ENCODE measurements at regions not wholly inside any gene's neighbourhood (a gene's known extent, or its start where the extent isn't known, plus 50 kb on each side); places are given as distances from the start of the nearest gene placed in this dataset.

DNA sequence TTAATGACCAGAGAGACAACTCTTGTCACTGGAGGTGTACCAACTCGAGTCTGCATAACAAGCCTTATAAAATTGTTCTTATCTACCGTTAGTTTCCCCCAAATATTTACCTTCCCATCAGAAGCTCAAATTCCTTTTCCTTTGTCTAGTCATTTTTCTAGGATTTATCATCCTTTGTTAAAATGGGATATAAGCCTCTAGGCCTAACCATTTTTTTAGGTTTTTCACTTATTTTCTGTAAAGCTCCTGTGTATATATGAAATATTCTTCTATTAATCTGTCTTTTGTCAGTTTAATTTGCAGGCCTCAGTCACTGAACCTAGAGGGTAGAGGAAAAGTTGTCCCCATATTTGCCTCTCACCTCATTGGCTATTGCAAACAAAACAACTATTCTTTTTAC lies 99.6 kb upstream of the TNFAIP3 start:
- Histone ChIP-seq H3K27me3 (ENCODE audit: control insufficient read depth in 4 of 4, insufficient read depth in 4 of 4, low read length in 3 of 4) (no peaks in the 10 kb centered on the region), H3K27ac (ENCODE audit: low read depth in 1 of 2, low read length in 2 of 2) (no peak overlapping the region), H3K4me1 (ENCODE audit: control insufficient read depth in 4 of 4, insufficient read depth in 4 of 4, low read length in 3 of 4) (no peaks in the 10 kb centered on the region), H3K9me3 (ENCODE audit: control insufficient read depth in 4 of 4, low read length in 3 of 4) (no peaks in the 10 kb centered on the region), H3K4me3 (ENCODE audit: low read depth in 1 of 3, low read length in 3 of 3) (no peak overlapping the region), H3K36me3 (ENCODE audit: control insufficient read depth in 4 of 4, insufficient read depth in 3 of 4, low read depth in 1 of 4, low read length in 3 of 4) (no peaks in the 10 kb centered on the region), H3K9ac (ENCODE audit: low read depth in 1 of 2, low read length in 2 of 2) (no peak overlapping the region)
- TF ChIP-seq REST (IDR thresholded peaks at IDR 0.05) (no peak), FOXA2 (IDR thresholded peaks at IDR 0.05) (no peak), GABPA (IDR thresholded peaks at IDR 0.05 in 1 of 2, conservative IDR thresholded peaks at IDR 0.05 in 1 of 2) (no peak)
- TF ChIP-seq, protein P1, sequence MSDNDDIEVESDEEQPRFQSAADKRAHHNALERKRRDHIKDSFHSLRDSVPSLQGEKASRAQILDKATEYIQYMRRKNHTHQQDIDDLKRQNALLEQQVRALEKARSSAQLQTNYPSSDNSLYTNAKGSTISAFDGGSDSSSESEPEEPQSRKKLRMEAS (IDR thresholded peaks at IDR 0.05): no peak
- 68% methylated on average over 2 of the region's 2 CpGs for WGBS
- no peak for DNase-seq (ENCODE audit: low spot score)

- H3K9ac ChIP-seq (ENCODE audit: low read depth in 1 of 2, low read length in 2 of 2): no peak overlapping the region
- no peak overlapping the region for H3K4me3 ChIP-seq (ENCODE audit: low read depth in 1 of 3, low read length in 3 of 3)
- WGBS: 73% methylated on average over 5 of the region's 5 CpGs
- H3K36me3 ChIP-seq (ENCODE audit: control insufficient read depth in 4 of 4, insufficient read depth in 3 of 4, low read depth in 1 of 4, low read length in 3 of 4): no peaks in the 10 kb centered on the region
- no peak overlapping the region for H3K27ac ChIP-seq (ENCODE audit: low read depth in 1 of 2, low read length in 2 of 2)
- TF ChIP-seq HNF4A (conservative IDR thresholded peaks at IDR 0.05) (no peak), RXRA (IDR thresholded peaks at IDR 0.05) (no peak), YY1 (IDR thresholded peaks at IDR 0.05) (no peak), REST (IDR thresholded peaks at IDR 0.05) (no peak), HNF4G (IDR thresholded peaks at IDR 0.05) (no peak), EGR1 (IDR thresholded peaks at IDR 0.05; ENCODE audit: low read depth in 2 of 2) (no peak), CTCF (IDR thresholded peaks at IDR 0.05; ENCODE audit: low read depth, low read length, missing input control) (no peak), TAF1 (conservative IDR thresholded peaks at IDR 0.05) (no peak), FOXA2 (IDR thresholded peaks at IDR 0.05) (no peak), JUND (IDR thresholded peaks at IDR 0.05) (no peak), GABPA (IDR thresholded peaks at IDR 0.05 in 1 of 2, conservative IDR thresholded peaks at IDR 0.05 in 1 of 2) (no peak), NR2F2 (IDR thresholded peaks at IDR 0.05) (no peak), RAD21 (IDR thresholded peaks at IDR 0.05) (no peak)
- TF ChIP-seq, protein P2, sequence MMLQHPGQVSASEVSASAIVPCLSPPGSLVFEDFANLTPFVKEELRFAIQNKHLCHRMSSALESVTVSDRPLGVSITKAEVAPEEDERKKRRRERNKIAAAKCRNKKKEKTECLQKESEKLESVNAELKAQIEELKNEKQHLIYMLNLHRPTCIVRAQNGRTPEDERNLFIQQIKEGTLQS (IDR thresholded peaks at IDR 0.05): no peak
- H3K27me3 ChIP-seq (ENCODE audit: control insufficient read depth in 4 of 4, insufficient read depth in 4 of 4, low read length in 3 of 4): no peaks in the 10 kb centered on the region
- H3K9me3 ChIP-seq (ENCODE audit: control insufficient read depth in 4 of 4, low read length in 3 of 4): no peaks in the 10 kb centered on the region
- no peak for DNase-seq (ENCODE audit: low spot score)
- H3K4me1 ChIP-seq (ENCODE audit: control insufficient read depth in 4 of 4, insufficient read depth in 4 of 4, low read length in 3 of 4): no peaks in the 10 kb centered on the region
Measured at GRCh38 chr6:137767911-137768690, 99.0 kb upstream of the TNFAIP3 start.
